Breast epithelium (tissue), 3 donors: ENCODE measurements at regions not wholly inside any gene's neighbourhood (a gene's known extent, or its start where the extent isn't known, plus 50 kb on each side); places are given as distances from the start of the nearest gene placed in this dataset.

Experiments used
- CTCF ChIP-seq, 3 donors: fragments of 450-650 bp; IDR thresholded peaks; one replicate each; pipeline ENCODE4 v1.5.1; 2016 to 2017; ENCODE audit warnings: antibody characterized with exemption in 3 of 3, mild to moderate bottlenecking in 3 of 3, moderate library complexity in 3 of 3
- POLR2A ChIP-seq: fragments of 450-650 bp; IDR thresholded peaks from one replicate; pipeline ENCODE4 v1.6.1; 2016; ENCODE audit warnings: antibody characterized with exemption, mild to moderate bottlenecking, moderate library complexity

DNA sequence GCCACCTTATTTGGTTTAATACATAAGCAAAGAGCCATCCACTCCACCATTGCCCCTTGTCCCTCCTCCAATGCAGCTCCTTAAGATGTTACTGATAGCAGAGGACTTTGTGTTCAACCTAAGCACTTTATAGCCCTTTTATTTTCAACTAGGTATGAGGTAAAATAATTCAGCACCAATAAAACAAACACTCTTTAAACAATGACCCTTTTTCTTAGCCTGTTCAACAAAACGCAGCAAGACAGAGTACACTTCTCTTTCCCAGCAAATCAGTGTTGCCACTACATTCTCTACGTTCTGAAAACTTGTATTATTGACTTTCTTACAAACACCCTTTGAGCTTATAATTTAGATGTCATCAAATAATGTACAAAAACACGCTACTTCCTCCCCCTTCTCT, 104.0 kb upstream of the IGLL5 start:
- TF ChIP-seq CTCF (IDR thresholded peaks at IDR 0.05) (no peak), POLR2A (no peak)
